Activated CD4-positive, alpha-beta T cell treated with anti-CD3 and anti-CD28 coated beads, Interleukin-2, amount 10 ng/mL, durations not matched to agents 7 days and 5 days (primary cell): ENCODE measurements at regions not wholly inside any gene's neighbourhood (a gene's known extent, or its start where the extent isn't known, plus 50 kb on each side); places are given as distances from the start of the nearest gene placed in this dataset.
"Not testable (repeated sequence)": the region's sequence is repeated elsewhere in the genome, so short reads cannot be mapped to it uniquely, and the experiment has no call there.

Experiments
- CTCF ChIA-PET: fragments of 350-600 bp; sonication (Branson Sonifier 250); formaldehyde crosslinking; loops from one replicate; lab custom pipeline; 2021; ENCODE audit warnings: antibody characterized with exemption; lab: Charles Lee
- POLR2A ChIA-PET: fragments of 350-600 bp; sonication (Branson Sonifier 250); formaldehyde crosslinking; loops from one replicate; lab custom pipeline; 2021; ENCODE audit warnings: antibody characterized with exemption; lab: Charles Lee
- DNase-seq: peaks from one replicate; pipeline ENCODE4 v3.0.0-alpha.2; 2020
- H3K27ac Mint-ChIP-seq: one replicate; pipeline ENCODE4 v1.8.0; 2021; ENCODE audit warnings: mild to moderate bottlenecking, moderate library complexity, mixed read lengths
- H3K27me3 Mint-ChIP-seq: one replicate; pipeline ENCODE4 v1.8.0; 2021; ENCODE audit warnings: mixed read lengths
- H3K36me3 Mint-ChIP-seq: one replicate; pipeline ENCODE4 v1.8.0; 2021; ENCODE audit warnings: low read depth, mixed read lengths
- H3K4me1 Mint-ChIP-seq: one replicate; pipeline ENCODE4 v1.8.0; 2021; ENCODE audit warnings: mixed read lengths
- H3K4me3 Mint-ChIP-seq: one replicate; pipeline ENCODE4 v1.8.0; 2021; ENCODE audit warnings: mild to moderate bottlenecking, moderate library complexity, mixed read lengths
- H3K9me3 Mint-ChIP-seq: one replicate; pipeline ENCODE4 v1.8.0; 2021; ENCODE audit warnings: mixed read lengths

GRCh38 chr21:35727830-35728229, 332.5 kb downstream of the SETD4 start:
- no peaks in the 10 kb centered on the region for H3K36me3 Mint-ChIP-seq
- no peak overlapping the region for H3K27ac Mint-ChIP-seq
- H3K4me1 Mint-ChIP-seq = no peaks in the 10 kb centered on the region
- H3K27me3 Mint-ChIP-seq = peaks cover 11% of the 10 kb centered on the region
- H3K9me3 Mint-ChIP-seq = no peaks in the 10 kb centered on the region
- ChIA-PET CTCF (interaction anchor here (1.1 kb wide), 1 partner anchor 10 kb away, joined by 3 read pairs; no protein-coding TSS in a partner anchor), POLR2A (no interaction called here)
- H3K4me3 Mint-ChIP-seq = no peak overlapping the region
- no peak for DNase-seq

DNA sequence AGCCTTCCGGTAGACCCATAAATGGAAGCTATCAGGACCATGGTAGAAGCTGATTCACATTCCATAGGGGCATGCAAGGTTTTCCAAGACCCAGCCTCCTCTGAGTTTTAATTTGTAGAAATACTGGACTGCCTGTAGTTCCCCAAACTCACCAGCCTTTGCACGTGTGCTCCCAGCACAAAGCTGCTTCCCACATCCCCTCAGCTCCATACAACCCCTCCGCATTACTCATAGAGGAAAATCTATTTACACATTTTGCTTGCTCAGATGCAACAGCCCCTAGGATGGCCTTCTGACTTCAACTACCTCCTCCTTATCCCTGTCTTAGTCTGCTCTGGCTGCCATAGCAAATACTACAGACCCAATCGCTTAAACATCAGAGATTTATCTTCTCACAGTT, 336.2 kb downstream of the SETD4 start:
- Mint-ChIP-seq H3K9me3 (no peaks in the 10 kb centered on the region), H3K4me3 (no peak overlapping the region), H3K4me1 (no peaks in the 10 kb centered on the region), H3K36me3 (no peaks in the 10 kb centered on the region), H3K27me3 (peaks cover 14% of the 10 kb centered on the region), H3K27ac (no peak overlapping the region)
- DNase-seq = no peak
- CTCF ChIA-PET = no interaction called here
- POLR2A ChIA-PET = no interaction called here

DNA sequence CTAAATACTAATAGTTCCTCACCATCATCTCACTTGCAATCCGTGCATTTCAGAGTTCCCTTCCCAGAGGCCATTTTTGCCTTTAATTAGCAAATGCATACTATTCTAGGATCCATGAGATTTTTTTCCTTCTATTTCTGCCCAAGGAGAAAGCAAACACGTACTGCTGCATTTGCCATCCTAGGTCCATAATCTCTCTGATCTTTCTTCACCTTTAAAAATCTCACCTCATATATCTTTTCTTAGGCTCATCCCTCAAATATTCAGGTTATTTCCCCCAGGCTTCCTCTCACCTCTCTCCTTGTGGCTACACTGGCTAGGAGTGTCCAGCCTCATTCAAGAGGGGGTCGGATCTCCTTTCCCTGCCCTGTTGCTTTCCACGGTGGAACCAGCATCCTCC, 338.6 kb downstream of the SETD4 start:
- no peaks in the 10 kb centered on the region for H3K36me3 Mint-ChIP-seq
- peaks cover 11% of the 10 kb centered on the region for H3K27me3 Mint-ChIP-seq
- ChIA-PET CTCF (no interaction called here), POLR2A (no interaction called here)
- no peak for DNase-seq
- H3K4me3 Mint-ChIP-seq = no peak overlapping the region
- no peaks in the 10 kb centered on the region for H3K9me3 Mint-ChIP-seq
- H3K27ac Mint-ChIP-seq = no peak overlapping the region
- H3K4me1 Mint-ChIP-seq = no peaks in the 10 kb centered on the region

- POLR2A ChIA-PET = no interaction called here
- no peak for DNase-seq
- CTCF ChIA-PET = interaction anchor here (1.0 kb wide), 1 partner anchor 25 kb away, joined by 3 read pairs; no protein-coding TSS in a partner anchor
- Mint-ChIP-seq H3K4me3 (no peak overlapping the region), H3K36me3 (no peaks in the 10 kb centered on the region), H3K9me3 (no peaks in the 10 kb centered on the region), H3K4me1 (no peaks in the 10 kb centered on the region), H3K27ac (no peak overlapping the region), H3K27me3 (peaks cover 15% of the 10 kb centered on the region)
Observed at GRCh38 chr21:35720208-35720731, 340.1 kb downstream of the SETD4 start.

GRCh38 chr21:35719080-35719479, 341.2 kb downstream of the SETD4 start:
- no peaks in the 10 kb centered on the region for H3K9me3 Mint-ChIP-seq
- no peak for DNase-seq
- POLR2A ChIA-PET = no interaction called here
- H3K27ac Mint-ChIP-seq = no peak overlapping the region
- H3K36me3 Mint-ChIP-seq = no peaks in the 10 kb centered on the region
- H3K4me3 Mint-ChIP-seq = no peak overlapping the region
- CTCF ChIA-PET = no interaction called here
- peaks cover 16% of the 10 kb centered on the region for H3K27me3 Mint-ChIP-seq
- no peaks in the 10 kb centered on the region for H3K4me1 Mint-ChIP-seq

DNA sequence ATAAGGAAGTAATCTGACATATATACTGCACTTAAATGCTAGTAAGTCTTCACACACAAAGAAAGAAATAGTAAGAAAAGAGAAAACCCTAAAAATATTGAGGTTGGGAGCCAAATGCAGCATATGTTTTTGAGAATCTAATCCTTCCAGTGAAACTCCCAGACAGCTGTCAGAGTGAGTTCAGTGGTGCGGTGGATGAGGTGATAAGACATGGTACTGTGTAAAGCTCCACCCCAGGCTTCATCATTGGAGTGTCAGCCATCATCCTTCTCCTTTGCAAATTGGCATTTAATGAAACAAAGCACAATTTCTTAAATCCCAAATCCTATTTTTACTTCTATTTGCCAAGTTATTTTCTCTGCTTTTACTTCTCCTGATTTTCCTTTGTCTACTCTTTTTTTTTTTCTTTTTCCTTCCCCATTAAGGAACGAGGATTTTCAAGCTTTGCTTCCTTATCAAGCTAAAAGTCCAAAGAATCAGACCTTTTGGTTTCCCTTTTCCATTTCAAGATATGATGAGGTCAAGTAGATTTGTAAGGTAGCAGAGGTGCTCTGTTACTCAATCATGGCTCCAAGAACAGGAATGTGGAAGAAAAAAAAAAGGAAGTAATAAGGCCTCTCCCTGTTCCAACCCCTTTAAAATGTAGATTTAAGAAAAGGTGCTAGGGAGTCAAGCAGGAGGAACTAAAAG, 343.3 kb downstream of the SETD4 start:
- Mint-ChIP-seq H3K4me3 (no peak overlapping the region), H3K9me3 (no peaks in the 10 kb centered on the region), H3K4me1 (no peaks in the 10 kb centered on the region), H3K27ac (no peak overlapping the region), H3K36me3 (no peaks in the 10 kb centered on the region), H3K27me3 (peaks cover 14% of the 10 kb centered on the region)
- POLR2A ChIA-PET = no interaction called here
- CTCF ChIA-PET = interaction anchor here (0.6 kb wide), 1 partner anchor 314 kb away, joined by 3 read pairs; no protein-coding TSS in a partner anchor
- DNase-seq = no peak

GRCh38 chr21:35713914-35714313, 346.4 kb downstream of the SETD4 start:
- ChIA-PET POLR2A (no interaction called here), CTCF (no interaction called here)
- no peak for DNase-seq
- Mint-ChIP-seq H3K36me3 (no peaks in the 10 kb centered on the region), H3K9me3 (no peaks in the 10 kb centered on the region), H3K4me1 (no peaks in the 10 kb centered on the region), H3K27me3 (peaks cover 18% of the 10 kb centered on the region), H3K27ac (no peak overlapping the region), H3K4me3 (no peak overlapping the region)

GRCh38 chr21:35711661-35712060, 348.7 kb downstream of the SETD4 start:
- CTCF ChIA-PET = interaction anchor here (0.6 kb wide), 1 partner anchor 30 kb away, joined by 3 read pairs; no protein-coding TSS in a partner anchor
- H3K27ac Mint-ChIP-seq = no peak overlapping the region
- no peaks in the 10 kb centered on the region for H3K9me3 Mint-ChIP-seq
- peaks cover 15% of the 10 kb centered on the region for H3K27me3 Mint-ChIP-seq
- no peaks in the 10 kb centered on the region for H3K36me3 Mint-ChIP-seq
- no peaks in the 10 kb centered on the region for H3K4me1 Mint-ChIP-seq
- H3K4me3 Mint-ChIP-seq = no peak overlapping the region
- POLR2A ChIA-PET = no interaction called here
- no peak for DNase-seq

- CTCF ChIA-PET = interaction anchor here (0.6 kb wide), 1 partner anchor 31 kb away, joined by 3 read pairs; no protein-coding TSS in a partner anchor
- peaks cover 13% of the 10 kb centered on the region for H3K27me3 Mint-ChIP-seq
- no peaks in the 10 kb centered on the region for H3K9me3 Mint-ChIP-seq
Observed at GRCh38 chr21:35711213-35711612, 349.1 kb downstream of the SETD4 start.

GRCh38 chr21:35709990-35710389, 350.3 kb downstream of the SETD4 start:
- H3K27ac Mint-ChIP-seq, DNase-seq, H3K9me3 Mint-ChIP-seq, CTCF ChIA-PET, H3K4me1 Mint-ChIP-seq, POLR2A ChIA-PET, H3K4me3 Mint-ChIP-seq, H3K36me3 Mint-ChIP-seq: not testable (repeated sequence)
- H3K27me3 Mint-ChIP-seq = peaks cover 12% of the 10 kb centered on the region

More at GRCh38 chr21:35711213-35711612, 349.1 kb downstream of the SETD4 start:
- no peaks in the 10 kb centered on the region for H3K36me3 Mint-ChIP-seq
- no peaks in the 10 kb centered on the region for H3K4me1 Mint-ChIP-seq
- no peak overlapping the region for H3K27ac Mint-ChIP-seq
- POLR2A ChIA-PET = no interaction called here
- no peak overlapping the region for H3K4me3 Mint-ChIP-seq
- no peak for DNase-seq

- H3K9me3 Mint-ChIP-seq = no peaks in the 10 kb centered on the region
- no peaks in the 10 kb centered on the region for H3K36me3 Mint-ChIP-seq
Observed at GRCh38 chr21:35705888-35706287, 354.4 kb downstream of the SETD4 start.

GRCh38 chr21:35705237-35705887, 355.0 kb downstream of the SETD4 start:
- CTCF ChIA-PET = interaction anchor here (0.7 kb wide), 1 partner anchor 8 kb away, joined by 3 read pairs; no protein-coding TSS in a partner anchor
- POLR2A ChIA-PET = no interaction called here
- Mint-ChIP-seq H3K4me1 (no peaks in the 10 kb centered on the region), H3K27ac (no peak overlapping the region), H3K36me3 (no peaks in the 10 kb centered on the region), H3K4me3 (no peak overlapping the region), H3K9me3 (no peaks in the 10 kb centered on the region), H3K27me3 (peaks cover 16% of the 10 kb centered on the region)
- no peak for DNase-seq

More at GRCh38 chr21:35705888-35706287, 354.4 kb downstream of the SETD4 start:
- DNase-seq = no peak
- CTCF ChIA-PET = no interaction called here
- no peaks in the 10 kb centered on the region for H3K4me1 Mint-ChIP-seq
- H3K27ac Mint-ChIP-seq = no peak overlapping the region
- POLR2A ChIA-PET = no interaction called here
- no peak overlapping the region for H3K4me3 Mint-ChIP-seq
- H3K27me3 Mint-ChIP-seq = peaks cover 16% of the 10 kb centered on the region

- Mint-ChIP-seq H3K9me3 (no peaks in the 10 kb centered on the region), H3K27ac (no peak overlapping the region), H3K36me3 (no peaks in the 10 kb centered on the region), H3K4me3 (no peak overlapping the region), H3K27me3 (peaks cover 15% of the 10 kb centered on the region), H3K4me1 (no peaks in the 10 kb centered on the region)
- DNase-seq = no peak
- ChIA-PET CTCF (no interaction called here), POLR2A (no interaction called here)
Observed at GRCh38 chr21:35703704-35704103, 356.6 kb downstream of the SETD4 start.
